Mesodermal cell (in vitro differentiated cells): ENCODE measurements at regions not wholly inside any gene's neighbourhood (a gene's known extent, or its start where the extent isn't known, plus 50 kb on each side); places are given as distances from the start of the nearest gene placed in this dataset.

Experiments used
- H3K27ac ChIP-seq: 2 replicates; pipeline ENCODE4 v1.7.0; 2013; ENCODE audit warnings: mild to moderate bottlenecking, low read depth, low read length, moderate library complexity; ENCODE audit not compliant: severe bottlenecking
- H3K36me3 ChIP-seq: 2 replicates; pipeline ENCODE4 v1.7.1; 2013; ENCODE audit warnings: mild to moderate bottlenecking, low read length, moderate library complexity; ENCODE audit not compliant: control insufficient read depth, insufficient read depth
- H3K4me1 ChIP-seq: one replicate; pipeline ENCODE4 v1.7.1; 2013; ENCODE audit warnings: mild to moderate bottlenecking, low read length; ENCODE audit not compliant: insufficient read depth, control insufficient read depth, poor library complexity, severe bottlenecking
- H3K4me3 ChIP-seq: 2 replicates; pipeline ENCODE4 v1.7.0; 2013; ENCODE audit warnings: low read length, control low read depth, mild to moderate bottlenecking; ENCODE audit not compliant: insufficient read depth, poor library complexity, severe bottlenecking; ENCODE audit errors: extremely low read depth
- H3K9me3 ChIP-seq: 2 replicates; pipeline ENCODE4 v1.7.1; 2013; ENCODE audit warnings: mild to moderate bottlenecking, low read length, moderate library complexity; ENCODE audit not compliant: control insufficient read depth
- WGBS, 2 experiments: methylation state at CpG; one replicate each; pipeline ENCODE4 v1.1.5; 2013; ENCODE audit warnings: missing lambda C conversion rate in 2 of 2; ENCODE audit not compliant: insufficient coverage in 2 of 2; 5-methylcytosine and 5-hydroxymethylcytosine counted together

DNA sequence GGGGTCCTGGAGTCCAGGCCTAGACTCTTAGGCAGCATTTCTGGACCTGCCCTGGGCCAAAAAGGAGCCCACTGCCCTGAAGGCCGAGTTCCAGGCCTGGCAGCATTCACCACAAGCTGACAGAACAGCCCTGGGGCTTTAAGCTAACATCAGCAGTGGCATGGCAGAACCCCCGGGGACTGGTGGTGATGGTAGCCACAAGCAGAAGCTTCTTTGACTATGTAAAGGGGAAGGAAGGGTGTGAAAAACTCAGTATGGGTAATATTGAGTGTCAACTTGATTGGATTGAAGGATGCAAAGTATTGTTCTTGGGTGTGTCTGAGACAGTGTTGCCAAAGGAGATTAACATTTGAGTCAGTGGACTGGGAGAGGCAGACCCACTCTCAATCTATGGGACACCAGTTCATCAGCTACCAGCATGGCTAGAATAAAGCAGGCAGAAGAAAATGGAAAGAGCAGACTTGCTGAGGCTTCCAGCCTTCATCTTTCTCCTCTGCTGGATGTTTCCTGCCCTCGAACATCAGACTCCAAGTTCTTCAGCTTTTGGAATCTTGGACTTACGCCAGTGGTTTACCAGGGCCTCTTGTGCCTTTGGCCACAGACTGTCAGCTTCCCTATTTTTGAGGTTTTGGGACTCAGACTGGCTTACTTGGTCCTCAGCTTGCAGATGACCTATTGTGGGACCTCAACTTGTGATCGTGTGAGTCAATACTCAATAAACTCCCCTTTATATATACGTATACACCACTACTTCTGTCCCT lies 661.0 kb upstream of the C9orf72 start:
- no peak overlapping the region for H3K4me3 ChIP-seq
- H3K9me3 ChIP-seq = no peaks in the 10 kb centered on the region
- H3K4me1 ChIP-seq = peaks cover 7% of the 10 kb centered on the region
- H3K27ac ChIP-seq = no peak overlapping the region
- 89 to 94% methylated on average over 4 to 5 of the region's 6 CpGs for WGBS, 2 experiments
- H3K36me3 ChIP-seq = no peaks in the 10 kb centered on the region

DNA sequence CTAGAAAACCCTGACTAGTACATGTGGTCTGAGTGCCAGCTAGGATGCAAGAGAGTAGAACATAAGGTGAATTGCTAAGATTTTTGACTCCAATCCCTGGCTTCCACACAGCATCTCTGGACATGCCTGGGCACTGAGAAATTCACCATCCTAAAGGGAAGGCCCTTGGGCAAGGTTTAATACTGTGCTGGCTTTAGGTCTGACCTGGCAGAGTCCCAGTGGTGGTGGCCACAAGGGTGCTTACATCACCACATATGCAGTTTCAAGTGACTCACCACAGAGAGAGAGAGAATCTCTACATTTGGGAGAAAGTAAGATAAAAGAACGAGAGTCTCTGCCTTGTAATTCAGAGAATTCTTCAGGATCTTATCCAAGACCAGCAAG lies 661.6 kb upstream of the C9orf72 start:
- Histone ChIP-seq H3K27ac (no peak overlapping the region), H3K4me1 (peaks cover 7% of the 10 kb centered on the region), H3K9me3 (no peaks in the 10 kb centered on the region), H3K4me3 (no peak overlapping the region), H3K36me3 (no peaks in the 10 kb centered on the region)
- 57 to 60% methylated on average over 1 of the region's 1 CpG for WGBS, 2 experiments

- Histone ChIP-seq H3K9me3 (no peaks in the 10 kb centered on the region), H3K4me1 (peaks cover 9% of the 10 kb centered on the region), H3K27ac (no peak overlapping the region), H3K36me3 (no peaks in the 10 kb centered on the region), H3K4me3 (no peak overlapping the region)
- no CpG with 5 or more reads among the region's 2 CpGs for WGBS, 2 experiments
Observed at GRCh38 chr9:28249424-28249823, 676.1 kb upstream of the C9orf72 start.

GRCh38 chr9:28255174-28255573 lies 681.9 kb upstream of the C9orf72 start:
- no peaks in the 10 kb centered on the region for H3K36me3 ChIP-seq
- no peak overlapping the region for H3K27ac ChIP-seq
- no peak overlapping the region for H3K4me3 ChIP-seq
- H3K9me3 ChIP-seq = no peaks in the 10 kb centered on the region
- no CpG with 5 or more reads among the region's 3 CpGs for WGBS, 2 experiments
- H3K4me1 ChIP-seq = peaks cover 5% of the 10 kb centered on the region

- no peaks in the 10 kb centered on the region for H3K36me3 ChIP-seq
- no peak overlapping the region for H3K27ac ChIP-seq
- no peaks in the 10 kb centered on the region for H3K9me3 ChIP-seq
- 100% methylated on average over 3 to 4 of the region's 4 CpGs for WGBS, 2 experiments
- no peak overlapping the region for H3K4me3 ChIP-seq
- H3K4me1 ChIP-seq = no peaks in the 10 kb centered on the region
Observed at GRCh38 chr9:28260330-28260729, 687.0 kb upstream of the C9orf72 start.

DNA sequence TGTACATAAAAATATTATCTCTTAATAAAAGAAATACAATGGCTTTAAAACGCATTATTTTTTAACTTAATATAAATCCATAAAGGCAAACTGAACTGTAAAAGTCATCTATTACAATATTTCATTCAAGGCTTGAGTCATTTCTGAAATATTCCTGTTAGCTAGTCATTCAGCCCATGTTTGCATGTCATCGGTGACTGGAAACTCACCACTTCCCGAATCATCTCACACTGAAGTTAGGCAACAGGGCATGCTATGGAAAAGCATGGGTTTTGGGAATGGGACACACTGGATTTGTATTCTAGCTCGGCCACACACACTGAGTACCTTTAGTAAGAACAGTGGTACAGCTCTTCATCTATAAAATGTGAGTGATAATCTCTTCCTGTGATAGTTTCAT lies 691.1 kb upstream of the C9orf72 start:
- Histone ChIP-seq H3K4me1 (no peaks in the 10 kb centered on the region), H3K27ac (no peak overlapping the region), H3K36me3 (no peaks in the 10 kb centered on the region), H3K9me3 (no peaks in the 10 kb centered on the region), H3K4me3 (no peak overlapping the region)
- WGBS, 2 experiments = 84% methylated on average over 3 of the region's 4 CpGs; no CpG with 5 or more reads in 1 of the 2 experiments

GRCh38 chr9:28267351-28267750 lies 694.1 kb upstream of the C9orf72 start:
- no peaks in the 10 kb centered on the region for H3K36me3 ChIP-seq
- H3K27ac ChIP-seq = no peak overlapping the region
- H3K4me3 ChIP-seq = no peak overlapping the region
- WGBS, 2 experiments = 94 to 98% methylated on average over 5 to 6 of the region's 6 CpGs
- no peaks in the 10 kb centered on the region for H3K9me3 ChIP-seq
- no peaks in the 10 kb centered on the region for H3K4me1 ChIP-seq

GRCh38 chr9:28270156-28270555 lies 696.9 kb upstream of the C9orf72 start:
- H3K27ac ChIP-seq = no peak overlapping the region
- no peaks in the 10 kb centered on the region for H3K4me1 ChIP-seq
- H3K36me3 ChIP-seq = no peaks in the 10 kb centered on the region
- no peak overlapping the region for H3K4me3 ChIP-seq
- WGBS, 2 experiments = 75 to 83% methylated on average over 1 to 2 of the region's 4 CpGs
- H3K9me3 ChIP-seq = no peaks in the 10 kb centered on the region

DNA sequence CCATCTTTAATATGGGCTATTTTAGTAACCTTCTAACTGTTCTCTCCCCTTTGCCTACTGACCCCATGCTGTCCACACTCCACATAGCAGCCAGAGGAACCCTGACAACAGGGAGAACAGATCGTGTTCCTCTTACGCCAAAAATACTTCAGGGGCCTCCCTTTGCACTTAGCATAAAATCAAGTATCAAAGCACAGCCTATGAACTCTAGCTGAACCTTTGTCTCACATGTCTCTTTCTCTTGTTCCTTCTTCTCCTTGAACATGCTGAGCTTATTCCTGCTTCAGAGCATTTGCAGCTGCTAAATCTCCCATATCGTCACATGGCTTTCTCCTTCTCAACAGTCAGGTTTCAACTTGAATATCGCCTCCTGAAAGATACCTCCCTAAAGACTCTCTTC lies 698.8 kb upstream of the C9orf72 start:
- 100% methylated on average over 3 of the region's 4 CpGs for WGBS, 2 experiments
- Histone ChIP-seq H3K4me1 (no peaks in the 10 kb centered on the region), H3K36me3 (no peaks in the 10 kb centered on the region), H3K27ac (no peak overlapping the region), H3K9me3 (no peaks in the 10 kb centered on the region), H3K4me3 (no peak overlapping the region)

GRCh38 chr9:28287455-28287854 lies 714.2 kb upstream of the C9orf72 start:
- Histone ChIP-seq H3K36me3 (no peaks in the 10 kb centered on the region), H3K27ac (no peak overlapping the region)
- WGBS, 2 experiments = 81 to 95% methylated on average over 2 to 3 of the region's 4 CpGs

GRCh38 chr9:28289746-28290145 lies 716.5 kb upstream of the C9orf72 start:
- Histone ChIP-seq H3K4me3 (no peak overlapping the region), H3K4me1 (no peaks in the 10 kb centered on the region), H3K27ac (no peak overlapping the region), H3K9me3 (peaks cover 4% of the 10 kb centered on the region), H3K36me3 (no peaks in the 10 kb centered on the region)

More at GRCh38 chr9:28287455-28287854, 714.2 kb upstream of the C9orf72 start:
- Histone ChIP-seq H3K4me3 (no peak overlapping the region), H3K4me1 (no peaks in the 10 kb centered on the region), H3K9me3 (peaks cover 4% of the 10 kb centered on the region)
